ENCODE measurements at regions not wholly inside any gene's neighbourhood (a gene's known extent, or its start where the extent isn't known, plus 50 kb on each side); places are given as distances from the start of the nearest gene placed in this dataset.

DNA sequence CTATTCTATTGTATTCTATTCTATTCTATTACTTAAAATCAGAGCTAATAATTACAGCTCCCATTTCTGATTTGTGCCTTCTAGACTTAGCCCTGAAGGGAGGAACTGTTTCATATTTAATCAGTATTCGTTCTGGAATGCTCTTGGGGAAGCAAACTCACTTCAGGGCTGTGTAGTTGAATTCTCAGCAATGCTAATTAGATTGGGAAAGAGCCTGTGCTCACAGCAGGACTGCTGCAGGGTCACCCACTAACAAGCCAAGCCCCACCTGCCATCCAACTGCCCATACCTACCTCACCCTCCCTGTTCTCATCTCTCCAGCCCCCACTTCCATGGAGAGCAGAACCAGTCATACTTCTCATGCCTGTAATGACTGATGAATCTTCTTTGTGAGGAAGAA is 464.2 kb downstream of the PTPRU start:
- Histone ChIP-seq H4K20me1 (ENCODE audit: insufficient read depth, low read depth, low read length) (no peaks in the 10 kb centered on the region), H3K27ac (ENCODE audit: low read length) (no peak overlapping the region), H3K9me3 (ENCODE audit: low read length) (no peaks in the 10 kb centered on the region), H3K9me2 (replicated peaks; ENCODE audit: insufficient read depth, low read length) (no peaks in the 10 kb centered on the region), H3K36me3 (ENCODE audit: insufficient read depth, low read length) (no peaks in the 10 kb centered on the region), H3K9ac (ENCODE audit: low read length) (no peak overlapping the region), H3K4me2 (ENCODE audit: low read depth, low read length, poor library complexity, severe bottlenecking) (no peak overlapping the region), H3K79me2 (ENCODE audit: low read length) (no peaks in the 10 kb centered on the region), H3K4me3 (ENCODE audit: low read length) (no peak overlapping the region), H2AFZ (ENCODE audit: low read length) (no peak overlapping the region), H3K27me3 (ENCODE audit: low read length) (no peaks in the 10 kb centered on the region), H3K4me1 (ENCODE audit: low read length) (no peaks in the 10 kb centered on the region)
- peak; percentile 34 for DNase-seq

DNA sequence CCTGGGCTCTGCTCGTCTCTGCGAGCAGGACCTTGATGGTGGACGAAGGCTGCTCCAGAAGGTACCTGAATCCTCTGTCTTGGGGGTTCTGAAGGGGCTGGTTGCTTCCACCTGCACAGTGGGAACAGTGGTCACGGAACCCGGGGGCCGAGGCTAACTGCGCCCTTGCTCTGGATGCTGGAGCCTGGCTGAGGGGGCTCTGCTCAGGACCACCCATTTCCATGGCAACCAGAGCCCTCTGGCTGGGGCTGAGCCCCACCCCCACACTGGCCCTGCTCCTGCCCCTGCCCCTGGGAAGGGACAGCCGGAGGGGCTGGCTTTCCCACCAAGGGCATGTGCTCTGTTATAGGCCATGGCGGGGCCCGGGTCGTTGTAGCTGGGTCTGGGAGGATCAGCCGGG is 462.3 kb downstream of the PTPRU start:
- Histone ChIP-seq H3K79me2 (ENCODE audit: low read length) (no peaks in the 10 kb centered on the region), H3K4me1 (ENCODE audit: low read length) (no peaks in the 10 kb centered on the region), H2AFZ (ENCODE audit: low read length) (no peak overlapping the region), H4K20me1 (ENCODE audit: insufficient read depth, low read depth, low read length) (no peaks in the 10 kb centered on the region), H3K9me2 (replicated peaks; ENCODE audit: insufficient read depth, low read length) (no peaks in the 10 kb centered on the region), H3K27me3 (ENCODE audit: low read length) (no peaks in the 10 kb centered on the region), H3K27ac (ENCODE audit: low read length) (no peak overlapping the region), H3K4me3 (ENCODE audit: low read length) (no peak overlapping the region), H3K36me3 (ENCODE audit: insufficient read depth, low read length) (no peaks in the 10 kb centered on the region), H3K9me3 (ENCODE audit: low read length) (no peaks in the 10 kb centered on the region), H3K9ac (ENCODE audit: low read length) (no peak overlapping the region), H3K4me2 (ENCODE audit: low read depth, low read length, poor library complexity, severe bottlenecking) (no peak overlapping the region)
- peak; percentile 2 for DNase-seq

DNA sequence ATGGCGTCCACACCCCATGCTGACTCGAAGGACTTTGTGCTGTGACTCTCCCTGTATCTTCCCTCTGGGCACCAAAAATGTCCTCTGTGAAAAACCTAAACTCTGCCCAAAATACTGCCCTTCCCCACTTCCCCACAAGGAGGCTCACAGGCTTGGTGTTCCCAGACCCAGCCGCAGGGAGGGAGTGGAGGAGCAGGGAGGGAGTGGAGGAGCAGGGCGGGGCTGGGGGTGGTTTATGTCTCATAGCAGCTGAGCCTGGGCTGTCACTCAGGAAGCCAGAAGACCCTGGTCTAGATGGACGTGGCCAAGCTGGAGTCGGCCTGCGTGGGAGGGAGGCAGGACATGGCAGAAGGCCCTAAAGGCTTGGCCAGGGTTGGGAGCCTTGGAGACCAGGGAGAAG is 461.7 kb downstream of the PTPRU start:
- no peaks in the 10 kb centered on the region for H3K9me3 ChIP-seq (ENCODE audit: low read length)
- H4K20me1 ChIP-seq (ENCODE audit: insufficient read depth, low read depth, low read length), result no peaks in the 10 kb centered on the region
- H3K9ac ChIP-seq (ENCODE audit: low read length), result no peak overlapping the region
- no peaks in the 10 kb centered on the region for H3K36me3 ChIP-seq (ENCODE audit: insufficient read depth, low read length)
- H3K4me2 ChIP-seq (ENCODE audit: low read depth, low read length, poor library complexity, severe bottlenecking), result no peak overlapping the region
- no peak overlapping the region for H2AFZ ChIP-seq (ENCODE audit: low read length)
- no peak overlapping the region for H3K4me3 ChIP-seq (ENCODE audit: low read length)
- H3K27me3 ChIP-seq (ENCODE audit: low read length), result no peaks in the 10 kb centered on the region
- H3K9me2 ChIP-seq (replicated peaks; ENCODE audit: insufficient read depth, low read length), result no peaks in the 10 kb centered on the region
- no peaks in the 10 kb centered on the region for H3K79me2 ChIP-seq (ENCODE audit: low read length)
- no peaks in the 10 kb centered on the region for H3K4me1 ChIP-seq (ENCODE audit: low read length)
- peak; percentile 43 for DNase-seq
- no peak overlapping the region for H3K27ac ChIP-seq (ENCODE audit: low read length)

DNA sequence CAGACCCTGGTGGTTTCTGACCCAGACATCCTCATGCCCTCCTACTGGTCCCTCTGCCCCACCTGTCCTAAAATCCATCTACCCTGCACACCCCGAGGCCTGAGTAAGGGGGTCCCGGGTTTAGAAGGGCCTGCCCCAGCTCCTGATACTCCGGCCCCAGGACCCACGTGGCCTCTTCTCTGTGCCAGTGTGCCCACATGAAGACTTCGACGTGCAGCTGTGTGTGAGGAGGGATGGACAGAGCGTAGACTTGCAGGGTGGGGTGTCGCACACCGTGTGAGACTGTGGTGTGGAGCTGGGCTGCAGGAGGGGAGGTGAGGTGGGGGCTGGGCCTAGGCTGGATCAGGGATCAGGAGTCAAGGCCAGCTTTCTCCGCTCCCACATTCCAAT is 461.1 kb downstream of the PTPRU start:
- DNase-seq, result peak; percentile 34
- H3K4me1 ChIP-seq (ENCODE audit: low read length), result no peaks in the 10 kb centered on the region
- H3K36me3 ChIP-seq (ENCODE audit: insufficient read depth, low read length), result no peaks in the 10 kb centered on the region
- H3K9me3 ChIP-seq (ENCODE audit: low read length), result no peaks in the 10 kb centered on the region
- H3K27ac ChIP-seq (ENCODE audit: low read length), result no peak overlapping the region
- H3K79me2 ChIP-seq (ENCODE audit: low read length), result no peaks in the 10 kb centered on the region
- no peak overlapping the region for H2AFZ ChIP-seq (ENCODE audit: low read length)
- H3K4me2 ChIP-seq (ENCODE audit: low read depth, low read length, poor library complexity, severe bottlenecking), result no peak overlapping the region
- H3K4me3 ChIP-seq (ENCODE audit: low read length), result no peak overlapping the region
- H3K27me3 ChIP-seq (ENCODE audit: low read length), result no peaks in the 10 kb centered on the region
- no peaks in the 10 kb centered on the region for H4K20me1 ChIP-seq (ENCODE audit: insufficient read depth, low read depth, low read length)
- H3K9ac ChIP-seq (ENCODE audit: low read length), result no peak overlapping the region
- H3K9me2 ChIP-seq (replicated peaks; ENCODE audit: insufficient read depth, low read length), result no peaks in the 10 kb centered on the region

DNA sequence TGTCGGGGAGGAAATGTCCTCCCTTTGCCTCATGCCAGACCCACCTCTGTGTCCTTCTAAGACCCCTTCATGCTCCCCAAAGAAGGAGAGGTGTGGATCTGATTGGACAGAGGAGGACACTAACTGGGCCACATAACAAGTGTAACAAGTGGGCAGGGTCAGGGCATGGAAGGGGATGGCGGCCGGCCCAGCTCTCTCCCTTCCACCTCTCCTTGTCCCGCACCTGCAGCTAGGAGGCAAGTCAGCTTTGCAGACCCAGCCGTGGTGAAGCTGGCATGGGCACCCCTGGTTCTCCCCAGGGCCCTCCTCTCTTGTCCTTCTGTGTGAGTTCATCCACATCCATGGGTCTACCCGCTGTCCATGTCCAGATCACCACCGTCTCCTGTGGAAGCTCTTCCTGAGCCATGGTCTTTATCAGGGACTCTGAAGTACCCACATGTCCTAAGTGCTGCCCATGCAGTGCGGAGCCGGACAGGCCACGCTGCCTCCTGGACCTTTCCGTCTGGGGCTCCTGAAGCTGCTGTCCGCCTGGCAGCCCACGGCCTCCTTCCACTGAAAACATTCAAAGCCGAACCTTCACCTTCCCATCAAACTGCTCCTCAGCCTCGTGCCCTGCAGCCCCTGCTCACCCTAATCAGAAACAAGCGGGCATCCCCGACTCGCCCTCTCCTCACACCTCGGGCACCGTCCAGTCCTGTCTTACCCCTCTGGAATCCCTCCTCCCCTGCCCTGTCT is 460.5 kb downstream of the PTPRU start:
- H3K36me3 ChIP-seq (ENCODE audit: insufficient read depth, low read length), result no peaks in the 10 kb centered on the region
- no peaks in the 10 kb centered on the region for H4K20me1 ChIP-seq (ENCODE audit: insufficient read depth, low read depth, low read length)
- peak; percentile 23 for DNase-seq
- H2AFZ ChIP-seq (ENCODE audit: low read length), result no peak overlapping the region
- H3K27me3 ChIP-seq (ENCODE audit: low read length), result no peaks in the 10 kb centered on the region
- H3K9ac ChIP-seq (ENCODE audit: low read length), result no peak overlapping the region
- no peak overlapping the region for H3K4me2 ChIP-seq (ENCODE audit: low read depth, low read length, poor library complexity, severe bottlenecking)
- no peak overlapping the region for H3K27ac ChIP-seq (ENCODE audit: low read length)
- no peaks in the 10 kb centered on the region for H3K79me2 ChIP-seq (ENCODE audit: low read length)
- no peak overlapping the region for H3K4me3 ChIP-seq (ENCODE audit: low read length)
- no peaks in the 10 kb centered on the region for H3K9me2 ChIP-seq (replicated peaks; ENCODE audit: insufficient read depth, low read length)
- no peaks in the 10 kb centered on the region for H3K9me3 ChIP-seq (ENCODE audit: low read length)
- no peaks in the 10 kb centered on the region; the same call in 1 of the 2 replicates for H3K4me1 ChIP-seq (ENCODE audit: low read length)

DNA sequence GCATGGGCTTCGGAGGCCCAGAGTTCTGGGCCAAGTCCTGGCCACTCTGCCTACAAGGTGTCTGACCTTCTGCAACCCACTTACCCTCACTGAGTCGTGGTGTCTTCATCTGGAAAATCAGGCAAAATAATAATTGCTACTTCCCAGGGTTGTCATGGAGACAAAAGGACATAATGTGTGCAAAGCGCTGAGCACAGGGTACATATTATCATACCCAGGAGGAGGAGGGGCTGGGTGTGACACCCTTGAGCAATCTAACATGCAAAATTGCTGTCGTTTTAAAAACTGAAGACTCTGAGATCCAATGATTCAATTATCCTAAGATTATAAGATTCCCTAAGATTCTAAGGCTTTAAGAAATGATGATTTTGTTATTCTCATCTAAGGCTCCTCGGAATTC is 459.5 kb downstream of the PTPRU start:
- Histone ChIP-seq H3K9me2 (replicated peaks; ENCODE audit: insufficient read depth, low read length) (no peaks in the 10 kb centered on the region), H3K27me3 (ENCODE audit: low read length) (no peaks in the 10 kb centered on the region), H3K36me3 (ENCODE audit: insufficient read depth, low read length) (no peaks in the 10 kb centered on the region), H2AFZ (ENCODE audit: low read length) (no peak overlapping the region), H3K27ac (ENCODE audit: low read length) (no peak overlapping the region), H3K9me3 (ENCODE audit: low read length) (no peaks in the 10 kb centered on the region), H3K4me1 (ENCODE audit: low read length) (no peaks in the 10 kb centered on the region; the same call in 1 of the 2 replicates), H4K20me1 (ENCODE audit: insufficient read depth, low read depth, low read length) (no peaks in the 10 kb centered on the region), H3K79me2 (ENCODE audit: low read length) (no peaks in the 10 kb centered on the region), H3K9ac (ENCODE audit: low read length) (no peak overlapping the region), H3K4me3 (ENCODE audit: low read length) (no peak overlapping the region), H3K4me2 (ENCODE audit: low read depth, low read length, poor library complexity, severe bottlenecking) (no peak overlapping the region)
- peak; percentile 24 for DNase-seq

DNA sequence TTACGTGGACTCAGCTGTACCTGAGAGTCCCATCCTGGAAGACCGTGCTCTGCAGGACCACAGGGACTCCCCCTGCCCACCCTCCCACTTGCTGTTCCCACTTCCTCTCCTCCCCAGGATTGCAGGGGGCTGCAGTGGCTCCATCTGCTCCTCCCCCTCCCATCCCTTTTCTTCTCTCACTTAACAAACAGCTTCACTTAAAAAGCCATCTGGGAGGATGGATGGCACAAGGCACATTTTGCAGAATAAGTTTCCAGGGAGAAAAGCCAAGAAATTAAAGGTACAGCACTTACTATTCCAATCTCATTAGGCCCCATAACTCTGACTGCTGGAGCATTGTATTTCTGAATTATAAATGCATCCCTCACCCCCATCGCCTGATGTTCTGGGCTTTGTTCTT is 458.7 kb downstream of the PTPRU start:
- no peaks in the 10 kb centered on the region; the same call in 1 of the 2 replicates for H3K4me1 ChIP-seq (ENCODE audit: low read length)
- no peaks in the 10 kb centered on the region for H3K9me3 ChIP-seq (ENCODE audit: low read length)
- no peak for DNase-seq
- H2AFZ ChIP-seq (ENCODE audit: low read length), result no peak overlapping the region
- H3K9me2 ChIP-seq (replicated peaks; ENCODE audit: insufficient read depth, low read length), result no peaks in the 10 kb centered on the region
- no peak overlapping the region for H3K9ac ChIP-seq (ENCODE audit: low read length)
- H3K79me2 ChIP-seq (ENCODE audit: low read length), result no peaks in the 10 kb centered on the region
- no peaks in the 10 kb centered on the region for H3K36me3 ChIP-seq (ENCODE audit: insufficient read depth, low read length)
- no peaks in the 10 kb centered on the region for H4K20me1 ChIP-seq (ENCODE audit: insufficient read depth, low read depth, low read length)
- H3K27ac ChIP-seq (ENCODE audit: low read length), result no peak overlapping the region
- H3K4me2 ChIP-seq (ENCODE audit: low read depth, low read length, poor library complexity, severe bottlenecking), result no peak overlapping the region
- no peaks in the 10 kb centered on the region for H3K27me3 ChIP-seq (ENCODE audit: low read length)
- no peak overlapping the region for H3K4me3 ChIP-seq (ENCODE audit: low read length)

DNA sequence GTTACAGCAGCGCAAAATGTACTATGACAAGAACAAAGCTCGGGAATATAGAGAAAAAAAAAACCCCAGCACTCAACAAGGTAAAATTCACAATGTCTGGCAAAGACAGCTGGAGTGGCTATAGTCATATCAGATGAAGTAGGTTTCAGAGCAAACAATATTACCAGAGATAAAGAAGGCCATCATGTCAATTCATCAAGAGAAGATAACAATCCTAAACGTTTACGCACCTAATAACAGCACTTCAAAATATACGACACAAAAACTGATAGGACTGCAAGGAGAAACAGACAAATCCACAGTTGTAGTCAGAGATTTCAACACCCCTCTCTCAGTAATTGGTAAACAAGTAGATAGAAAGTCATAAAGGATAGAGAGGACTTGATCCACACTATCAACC is 455.2 kb downstream of the PTPRU start:
- no peak overlapping the region for H2AFZ ChIP-seq (ENCODE audit: low read length)
- H3K9me2 ChIP-seq (replicated peaks; ENCODE audit: insufficient read depth, low read length), result no peaks in the 10 kb centered on the region
- H3K9me3 ChIP-seq (ENCODE audit: low read length), result no peaks in the 10 kb centered on the region
- H3K4me3 ChIP-seq (ENCODE audit: low read length), result no peak overlapping the region
- DNase-seq, result peak; percentile 20
- H3K36me3 ChIP-seq (ENCODE audit: insufficient read depth, low read length), result no peaks in the 10 kb centered on the region
- no peaks in the 10 kb centered on the region; the same call in 1 of the 2 replicates for H3K4me1 ChIP-seq (ENCODE audit: low read length)
- H3K27ac ChIP-seq (ENCODE audit: low read length), result no peak overlapping the region
- H3K4me2 ChIP-seq (ENCODE audit: low read depth, low read length, poor library complexity, severe bottlenecking), result no peak overlapping the region
- no peak overlapping the region for H3K9ac ChIP-seq (ENCODE audit: low read length)
- no peaks in the 10 kb centered on the region for H3K79me2 ChIP-seq (ENCODE audit: low read length)
- no peaks in the 10 kb centered on the region for H4K20me1 ChIP-seq (ENCODE audit: insufficient read depth, low read depth, low read length)
- no peaks in the 10 kb centered on the region for H3K27me3 ChIP-seq (ENCODE audit: low read length)
